AG04449 (cell line): ENCODE measurements at regions not wholly inside any gene's neighbourhood (a gene's known extent, or its start where the extent isn't known, plus 50 kb on each side); places are given as distances from the start of the nearest gene placed in this dataset.

ENCODE experiments used
- CTCF ChIA-PET: fragments of 350-600 bp; formaldehyde crosslinking; extraction: SDS; loops from one replicate; lab custom pipeline; 2021; ENCODE audit warnings: antibody characterized with exemption; lab: Yijun Ruan, JAX
- POLR2A ChIA-PET: fragments of 400-600, 350-600 bp; formaldehyde crosslinking; extraction: SDS; loops from one replicate; lab custom pipeline; 2020; ENCODE audit warnings: antibody characterized with exemption, inconsistent platforms; lab: Yijun Ruan, JAX
- DNase-seq: peaks from one replicate; pipeline ENCODE4 v3.0.0-alpha.2; 2010; ENCODE audit warnings: low read depth, low spot score
- H3K4me3 ChIP-seq: 2 replicates; pipeline ENCODE4 v1.5.1; 2011; ENCODE audit warnings: low read depth, mild to moderate bottlenecking, control low read depth, low read length
- TF ChIP-seq, protein P1 (sequence below): IDR thresholded peaks from one replicate; pipeline ENCODE4 v1.5.1; 2011; ENCODE audit warnings: mild to moderate bottlenecking, moderate library complexity, low read length, control low read depth, inconsistent platforms; ENCODE audit not compliant: insufficient read depth; ENCODE audit errors: missing control alignments

DNA sequence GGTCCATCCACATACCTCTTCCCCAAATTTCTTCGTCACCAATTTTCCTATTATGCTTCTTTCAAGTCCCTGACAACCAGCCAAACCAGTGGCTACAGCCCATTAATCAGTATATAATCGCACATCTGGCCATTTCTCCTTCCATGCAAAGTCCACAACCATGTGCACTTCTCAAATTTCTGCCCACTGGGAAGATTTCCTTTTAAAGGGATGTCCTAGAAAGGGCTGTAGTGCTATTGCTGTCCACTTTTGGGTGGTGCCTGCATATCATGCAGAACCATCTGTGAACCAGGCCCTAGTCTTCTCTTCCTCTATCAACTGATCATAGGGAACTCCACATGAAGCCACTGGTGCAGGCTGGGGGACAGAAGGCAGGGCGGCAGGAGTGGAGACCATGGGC, 55.2 kb upstream of the MID1IP1 start:
- TF ChIP-seq, protein P1, sequence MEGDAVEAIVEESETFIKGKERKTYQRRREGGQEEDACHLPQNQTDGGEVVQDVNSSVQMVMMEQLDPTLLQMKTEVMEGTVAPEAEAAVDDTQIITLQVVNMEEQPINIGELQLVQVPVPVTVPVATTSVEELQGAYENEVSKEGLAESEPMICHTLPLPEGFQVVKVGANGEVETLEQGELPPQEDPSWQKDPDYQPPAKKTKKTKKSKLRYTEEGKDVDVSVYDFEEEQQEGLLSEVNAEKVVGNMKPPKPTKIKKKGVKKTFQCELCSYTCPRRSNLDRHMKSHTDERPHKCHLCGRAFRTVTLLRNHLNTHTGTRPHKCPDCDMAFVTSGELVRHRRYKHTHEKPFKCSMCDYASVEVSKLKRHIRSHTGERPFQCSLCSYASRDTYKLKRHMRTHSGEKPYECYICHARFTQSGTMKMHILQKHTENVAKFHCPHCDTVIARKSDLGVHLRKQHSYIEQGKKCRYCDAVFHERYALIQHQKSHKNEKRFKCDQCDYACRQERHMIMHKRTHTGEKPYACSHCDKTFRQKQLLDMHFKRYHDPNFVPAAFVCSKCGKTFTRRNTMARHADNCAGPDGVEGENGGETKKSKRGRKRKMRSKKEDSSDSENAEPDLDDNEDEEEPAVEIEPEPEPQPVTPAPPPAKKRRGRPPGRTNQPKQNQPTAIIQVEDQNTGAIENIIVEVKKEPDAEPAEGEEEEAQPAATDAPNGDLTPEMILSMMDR, result no peak
- H3K4me3 ChIP-seq, result no peak overlapping the region
- ChIA-PET CTCF (no interaction called here), POLR2A (no interaction called here)
- DNase-seq, result no peak

DNA sequence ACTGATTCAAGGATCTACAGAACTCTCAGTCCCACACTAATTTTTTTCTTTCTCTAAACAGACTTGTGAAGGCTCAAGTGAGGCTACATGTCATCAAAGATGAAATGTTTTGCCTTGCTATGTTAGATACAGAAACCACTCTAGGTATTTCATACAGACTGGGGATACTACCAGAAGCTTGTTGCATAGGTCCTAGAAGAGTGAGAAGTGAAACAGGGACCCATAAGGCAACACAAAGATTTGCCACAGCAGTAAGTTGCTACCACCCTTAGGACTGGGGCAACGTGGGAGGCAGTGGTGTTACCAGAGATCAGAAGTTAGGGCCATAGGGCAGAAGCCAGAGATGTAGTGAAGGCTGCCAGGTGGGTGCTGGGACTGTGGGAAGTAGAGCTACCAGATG, 50.7 kb upstream of the MID1IP1 start:
- DNase-seq, result no peak
- ChIA-PET CTCF (interaction anchor here (1.9 kb wide), 1 partner anchor 17 kb away, joined by 6 read pairs; no protein-coding TSS in a partner anchor), POLR2A (no interaction called here)
- no peak overlapping the region for H3K4me3 ChIP-seq
- TF ChIP-seq, protein P1, result no peak
